Activated B cell treated with CpG ODN at 0.5 μM for 24 hours (primary cell): ENCODE measurements at regions not wholly inside any gene's neighbourhood (a gene's known extent, or its start where the extent isn't known, plus 50 kb on each side); places are given as distances from the start of the nearest gene placed in this dataset.

Source experiments
- ATAC-seq: fragments of 200-7000 bp; cut with Tn5 transposase; one replicate; pipeline ENCODE4 v1.10.0; 2021; ENCODE audit warnings: low read depth, mild to moderate bottlenecking, moderate library complexity
- CTCF ChIA-PET: fragments of 350-600 bp; sonication (Branson Sonifier 250); formaldehyde crosslinking; loops from one replicate; lab custom pipeline; 2021; ENCODE audit warnings: antibody characterized with exemption; lab: Charles Lee
- POLR2A ChIA-PET: fragments of 350-600 bp; sonication (Branson Sonifier 250); formaldehyde crosslinking; loops from one replicate; lab custom pipeline; 2021; ENCODE audit warnings: antibody characterized with exemption; lab: Charles Lee
- DNase-seq: peaks from one replicate; pipeline ENCODE4 v3.0.0; 2022
- H3K27ac Mint-ChIP-seq: one replicate; pipeline ENCODE4 v1.8.0; 2020; ENCODE audit warnings: mixed read lengths
- H3K27me3 Mint-ChIP-seq: one replicate; pipeline ENCODE4 v1.8.0; 2021; ENCODE audit warnings: mixed read lengths
- H3K36me3 Mint-ChIP-seq: one replicate; pipeline ENCODE4 v1.8.0; 2021; ENCODE audit warnings: low read depth, mixed read lengths
- H3K4me1 Mint-ChIP-seq: one replicate; pipeline ENCODE4 v1.8.0; 2021; ENCODE audit warnings: mixed read lengths
- H3K4me3 Mint-ChIP-seq: one replicate; pipeline ENCODE4 v1.8.0; 2020; ENCODE audit warnings: mild to moderate bottlenecking, mixed read lengths
- H3K9me3 Mint-ChIP-seq: one replicate; pipeline ENCODE4 v1.8.0; 2020; ENCODE audit warnings: mixed read lengths
- intact Hi-C: fragments of 100-400 bp; cut with micrococcal nuclease; formaldehyde crosslinking; loops from one replicate; pipeline ENCODE4 v1.15.1; 2024
- TF ChIP-seq, protein P1 (sequence below): fragments of 200-600 bp; IDR thresholded peaks from one replicate; pipeline ENCODE4 v1.8.0; 2022; ENCODE audit warnings: antibody characterized with exemption, mild to moderate bottlenecking

- TF ChIP-seq, protein P1, sequence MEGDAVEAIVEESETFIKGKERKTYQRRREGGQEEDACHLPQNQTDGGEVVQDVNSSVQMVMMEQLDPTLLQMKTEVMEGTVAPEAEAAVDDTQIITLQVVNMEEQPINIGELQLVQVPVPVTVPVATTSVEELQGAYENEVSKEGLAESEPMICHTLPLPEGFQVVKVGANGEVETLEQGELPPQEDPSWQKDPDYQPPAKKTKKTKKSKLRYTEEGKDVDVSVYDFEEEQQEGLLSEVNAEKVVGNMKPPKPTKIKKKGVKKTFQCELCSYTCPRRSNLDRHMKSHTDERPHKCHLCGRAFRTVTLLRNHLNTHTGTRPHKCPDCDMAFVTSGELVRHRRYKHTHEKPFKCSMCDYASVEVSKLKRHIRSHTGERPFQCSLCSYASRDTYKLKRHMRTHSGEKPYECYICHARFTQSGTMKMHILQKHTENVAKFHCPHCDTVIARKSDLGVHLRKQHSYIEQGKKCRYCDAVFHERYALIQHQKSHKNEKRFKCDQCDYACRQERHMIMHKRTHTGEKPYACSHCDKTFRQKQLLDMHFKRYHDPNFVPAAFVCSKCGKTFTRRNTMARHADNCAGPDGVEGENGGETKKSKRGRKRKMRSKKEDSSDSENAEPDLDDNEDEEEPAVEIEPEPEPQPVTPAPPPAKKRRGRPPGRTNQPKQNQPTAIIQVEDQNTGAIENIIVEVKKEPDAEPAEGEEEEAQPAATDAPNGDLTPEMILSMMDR: no peak
- Mint-ChIP-seq H3K27ac (no peak overlapping the region), H3K4me3 (no peak overlapping the region), H3K27me3 (no peaks in the 10 kb centered on the region), H3K4me1 (no peaks in the 10 kb centered on the region), H3K9me3 (peaks cover 15% of the 10 kb centered on the region), H3K36me3 (no peaks in the 10 kb centered on the region)
- ChIA-PET CTCF (no interaction called here), POLR2A (no interaction called here)
- ATAC-seq (no peak), DNase-seq (no peak)
- intact Hi-C loops: no loop called here
Measured at GRCh38 chr14:80077262-80077661, 134.0 kb downstream of the DIO2 start.

DNA sequence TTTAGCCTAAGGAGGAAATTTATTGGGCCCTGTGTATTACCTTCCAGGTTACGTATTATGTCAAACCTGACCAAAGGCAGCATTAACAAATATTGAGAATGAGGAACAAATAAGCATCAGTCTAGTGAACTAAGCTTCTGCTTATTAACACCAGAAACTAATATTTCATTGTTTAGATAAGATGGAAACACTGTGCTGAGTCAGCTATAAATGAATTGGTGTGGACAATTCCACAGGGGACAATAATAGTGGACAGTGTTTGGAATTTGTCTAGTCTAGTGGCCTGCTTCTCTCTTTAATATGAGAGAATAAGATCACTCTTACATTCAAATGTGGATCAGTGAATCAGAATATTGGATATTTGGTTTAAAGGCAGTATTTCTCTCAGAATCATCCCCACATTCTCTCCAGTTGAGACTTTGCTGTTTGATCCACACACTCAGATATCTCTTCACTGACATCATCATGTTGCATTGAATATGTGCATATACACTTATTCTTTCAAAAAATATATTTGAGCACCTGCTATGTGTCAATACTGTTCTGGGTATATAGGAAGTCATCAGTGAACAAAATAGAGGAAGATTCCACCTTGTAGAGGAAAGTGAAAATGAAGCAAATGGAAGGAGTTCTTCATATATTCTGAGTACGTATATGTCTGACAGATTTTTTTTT, 136.3 kb downstream of the DIO2 start:
- DNase-seq (no peak), ATAC-seq (no peak)
- POLR2A ChIA-PET: no interaction called here
- H3K27me3 Mint-ChIP-seq: no peaks in the 10 kb centered on the region
- H3K27ac Mint-ChIP-seq: no peak overlapping the region
- CTCF ChIA-PET: no interaction called here
- intact Hi-C loops: no loop called here
- H3K4me1 Mint-ChIP-seq: no peaks in the 10 kb centered on the region
- peaks cover 18% of the 10 kb centered on the region for H3K9me3 Mint-ChIP-seq
- no peak overlapping the region for H3K4me3 Mint-ChIP-seq
- TF ChIP-seq, protein P1: no peak
- no peaks in the 10 kb centered on the region for H3K36me3 Mint-ChIP-seq

DNA sequence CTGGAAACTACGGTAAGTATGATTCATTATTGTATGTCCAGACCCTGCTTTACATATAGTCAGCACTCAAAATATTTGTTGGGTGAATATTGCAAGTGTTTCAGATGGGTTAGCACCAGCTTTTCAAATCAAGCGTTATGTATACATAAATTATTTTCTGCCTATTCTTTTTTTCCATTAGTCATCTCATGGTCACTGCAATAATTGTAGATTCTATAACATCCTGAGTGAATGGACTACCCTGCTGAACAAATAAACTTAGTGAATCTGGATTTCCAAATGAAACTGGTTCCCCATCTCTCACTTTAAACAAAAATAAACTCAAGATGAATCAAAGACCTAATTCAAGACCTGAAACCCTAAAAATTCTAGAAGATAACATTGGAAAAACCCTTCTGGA, 152.3 kb downstream of the DIO2 start:
- DNase-seq (no peak), ATAC-seq (no peak)
- Mint-ChIP-seq H3K36me3 (no peaks in the 10 kb centered on the region), H3K4me3 (no peak overlapping the region), H3K27me3 (no peaks in the 10 kb centered on the region), H3K9me3 (no peaks in the 10 kb centered on the region), H3K4me1 (no peaks in the 10 kb centered on the region), H3K27ac (no peak overlapping the region)
- ChIA-PET POLR2A (no interaction called here), CTCF (no interaction called here)
- intact Hi-C loops: loop anchor here (5.0 kb wide), 2 partner anchors 928 to 1113 kb away; no protein-coding TSS in a partner anchor
- TF ChIP-seq, protein P1: no peak

DNA sequence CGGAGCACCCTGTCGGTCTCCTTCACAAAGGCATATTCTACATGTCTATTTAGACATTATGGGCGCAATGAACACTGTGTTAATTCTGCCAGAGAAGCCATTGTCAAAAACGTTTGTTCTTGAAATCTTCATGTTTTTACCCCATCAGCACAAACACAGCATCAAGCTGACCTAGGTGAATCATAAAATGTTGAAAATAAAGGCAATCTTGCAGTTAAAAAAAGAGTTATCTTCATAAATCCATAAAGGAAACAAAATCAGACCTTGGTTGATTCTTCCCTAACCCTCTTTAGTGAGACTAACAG, 154.9 kb downstream of the DIO2 start:
- H3K4me1 Mint-ChIP-seq: no peaks in the 10 kb centered on the region
- no peaks in the 10 kb centered on the region for H3K27me3 Mint-ChIP-seq
- TF ChIP-seq, protein P1: no peak
- DNase-seq: no peak
- H3K4me3 Mint-ChIP-seq: no peak overlapping the region
- no peaks in the 10 kb centered on the region for H3K9me3 Mint-ChIP-seq
- ChIA-PET CTCF (interaction anchor here (0.6 kb wide), 1 partner anchor 1400 kb away, joined by 4 read pairs; no protein-coding TSS in a partner anchor), POLR2A (no interaction called here)
- no peak for ATAC-seq
- H3K36me3 Mint-ChIP-seq: no peaks in the 10 kb centered on the region
- intact Hi-C loops: loop anchor here (2.0 to 5.0 kb wide), 3 partner anchors 794 to 1116 kb away; no protein-coding TSS in a partner anchor
- H3K27ac Mint-ChIP-seq: no peak overlapping the region

DNA sequence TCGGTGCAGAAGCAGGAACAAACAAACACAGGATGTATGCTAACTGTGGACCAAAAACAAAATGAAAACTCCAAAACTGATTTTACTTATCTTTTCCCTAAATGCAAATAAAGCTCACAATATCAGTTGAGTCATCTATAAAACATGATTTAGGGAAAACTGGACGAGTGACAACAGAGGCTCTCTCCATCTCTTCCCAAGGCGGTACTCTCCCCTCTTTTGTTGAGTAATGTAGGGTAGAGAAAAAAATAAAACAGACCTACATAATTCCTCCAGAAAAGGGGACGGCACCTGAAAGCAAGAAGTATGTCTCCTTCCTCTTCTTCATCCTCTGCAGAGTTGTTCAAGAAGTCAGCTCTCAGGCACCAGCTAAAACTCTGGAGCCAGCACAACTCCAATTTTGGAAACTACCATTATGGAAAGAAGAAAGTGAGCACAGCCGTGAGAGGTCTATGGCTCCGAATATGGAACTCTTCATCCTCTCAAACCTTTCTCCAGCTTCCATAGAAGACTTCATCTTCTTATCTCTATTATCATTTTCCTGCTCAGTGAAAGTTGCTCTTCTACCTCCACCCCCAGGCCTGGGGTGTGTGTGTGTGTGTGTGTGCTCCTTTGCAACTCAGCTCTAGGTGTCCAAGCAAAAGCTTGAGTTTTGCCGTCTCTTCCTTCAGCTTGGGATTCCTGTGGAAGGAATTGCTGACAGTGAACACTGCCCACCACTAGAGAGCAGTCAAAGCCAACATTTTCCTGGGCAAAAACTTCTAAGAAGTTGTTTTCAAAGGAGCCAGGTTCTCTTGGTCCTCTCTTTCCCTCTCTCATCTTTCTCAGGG, 155.4 kb downstream of the DIO2 start:
- ATAC-seq: no peak
- POLR2A ChIA-PET: no interaction called here
- no peaks in the 10 kb centered on the region for H3K36me3 Mint-ChIP-seq
- H3K9me3 Mint-ChIP-seq: no peaks in the 10 kb centered on the region
- no peak overlapping the region for H3K27ac Mint-ChIP-seq
- DNase-seq: no peak
- H3K4me3 Mint-ChIP-seq: no peak overlapping the region
- H3K4me1 Mint-ChIP-seq: no peaks in the 10 kb centered on the region
- TF ChIP-seq, protein P1: no peak
- no peaks in the 10 kb centered on the region for H3K27me3 Mint-ChIP-seq
- intact Hi-C loops: loop anchor here (2.0 to 5.0 kb wide), 3 partner anchors 795 to 1116 kb away; no protein-coding TSS in a partner anchor
- CTCF ChIA-PET: no interaction called here
